Activated T-cell treated with anti-CD3 and anti-CD28 coated beads for 4 hours (primary cell): ENCODE measurements at regions not wholly inside any gene's neighbourhood (a gene's known extent, or its start where the extent isn't known, plus 50 kb on each side); places are given as distances from the start of the nearest gene placed in this dataset.

Source experiments
- DNase-seq: peaks from one replicate; pipeline ENCODE4 v3.0.0-alpha.2; 2020

GRCh38 chr2:181252262-181253148, 204.7 kb upstream of the ITGA4 start:
- no peak for DNase-seq

- no peak for DNase-seq
Measured at GRCh38 chr2:181253438-181253837, 203.7 kb upstream of the ITGA4 start.

- DNase-seq = no peak
Measured at GRCh38 chr2:181255651-181256050, 201.5 kb upstream of the ITGA4 start.

- DNase-seq = no peak
Measured at GRCh38 chr2:181258720-181259119, 198.5 kb upstream of the ITGA4 start.

- DNase-seq = no peak
Measured at GRCh38 chr2:181262782-181263181, 194.4 kb upstream of the ITGA4 start.

GRCh38 chr2:181264001-181264400, 193.2 kb upstream of the ITGA4 start:
- no peak for DNase-seq

- DNase-seq = no peak
Measured at GRCh38 chr2:181264441-181264840, 192.7 kb upstream of the ITGA4 start.

- DNase-seq = no peak
Measured at GRCh38 chr2:181266614-181267013, 190.6 kb upstream of the ITGA4 start.

GRCh38 chr2:181268174-181268867, 188.9 kb upstream of the ITGA4 start:
- DNase-seq = no peak

- DNase-seq = no peak
Measured at GRCh38 chr2:181273986-181274385, 183.2 kb upstream of the ITGA4 start.

GRCh38 chr2:181275643-181276070, 181.5 kb upstream of the ITGA4 start:
- no peak for DNase-seq

GRCh38 chr2:181281206-181281832, 175.9 kb upstream of the ITGA4 start:
- DNase-seq = no peak

GRCh38 chr2:181285116-181285515, 172.1 kb upstream of the ITGA4 start:
- no peak for DNase-seq

- no peak for DNase-seq
Measured at GRCh38 chr2:181289698-181290097, 167.5 kb upstream of the ITGA4 start.

GRCh38 chr2:181290182-181290581, 167.0 kb upstream of the ITGA4 start:
- no peak for DNase-seq

- DNase-seq = no peak
Measured at GRCh38 chr2:181294979-181295378, 162.2 kb upstream of the ITGA4 start.

GRCh38 chr2:181300600-181301291, 156.4 kb upstream of the ITGA4 start:
- DNase-seq = no peak

- no peak for DNase-seq
Measured at GRCh38 chr2:181304011-181304844, 153.0 kb upstream of the ITGA4 start.

GRCh38 chr2:181305301-181306123, 151.7 kb upstream of the ITGA4 start:
- DNase-seq = no peak

- DNase-seq = no peak
Measured at GRCh38 chr2:181306785-181307184, 150.4 kb upstream of the ITGA4 start.
